Right atrium auricular region (tissue), 2 donors: ENCODE measurements at regions not wholly inside any gene's neighbourhood (a gene's known extent, or its start where the extent isn't known, plus 50 kb on each side); places are given as distances from the start of the nearest gene placed in this dataset.
A peak's percentile ranks its signal among the peaks of the same experiment; 100 is the strongest.

ENCODE experiments used
- DNase-seq: peaks from one replicate; pipeline ENCODE4 v3.0.0-alpha.2; 2019; ENCODE audit warnings: low spot score
- H3K27ac ChIP-seq, 2 donors: fragments of 200-600 bp; sonication (generic); 1 replicate in 1 of 2; 2 replicates in 1 of 2; pipeline ENCODE4 v1.5.1; 2016 to 2019
- H3K27me3 ChIP-seq, 2 donors: fragments of 200-600 bp; sonication (generic); one replicate each; pipeline versions ENCODE4 v1.5.1 to v1.6.0; 2017 to 2019
- H3K36me3 ChIP-seq: fragments of 200-600 bp; sonication (generic); one replicate; pipeline ENCODE4 v1.5.1; 2016
- H3K4me1 ChIP-seq, 2 donors: fragments of 200-600 bp; sonication (generic); one replicate each; pipeline versions ENCODE4 v1.5.1 to v1.6.0; 2017 to 2019
- H3K4me3 ChIP-seq, 2 donors: fragments of 200-600 bp; sonication (generic); 1 replicate in 1 of 2; 2 replicates in 1 of 2; pipeline ENCODE4 v1.5.1; 2017 to 2019; ENCODE audit warnings: mild to moderate bottlenecking in 1 of 2, moderate library complexity in 1 of 2
- H3K9me3 ChIP-seq, 2 donors: fragments of 200-600 bp; sonication (generic); one replicate each; pipeline ENCODE4 v1.5.1; 2019
- TF ChIP-seq, protein P1 (sequence below), 2 donors: fragments of 200-600 bp; sonication (generic); IDR thresholded peaks; one replicate each; pipeline ENCODE4 v1.5.1; 2019; ENCODE audit warnings: antibody characterized with exemption in 2 of 2

DNA sequence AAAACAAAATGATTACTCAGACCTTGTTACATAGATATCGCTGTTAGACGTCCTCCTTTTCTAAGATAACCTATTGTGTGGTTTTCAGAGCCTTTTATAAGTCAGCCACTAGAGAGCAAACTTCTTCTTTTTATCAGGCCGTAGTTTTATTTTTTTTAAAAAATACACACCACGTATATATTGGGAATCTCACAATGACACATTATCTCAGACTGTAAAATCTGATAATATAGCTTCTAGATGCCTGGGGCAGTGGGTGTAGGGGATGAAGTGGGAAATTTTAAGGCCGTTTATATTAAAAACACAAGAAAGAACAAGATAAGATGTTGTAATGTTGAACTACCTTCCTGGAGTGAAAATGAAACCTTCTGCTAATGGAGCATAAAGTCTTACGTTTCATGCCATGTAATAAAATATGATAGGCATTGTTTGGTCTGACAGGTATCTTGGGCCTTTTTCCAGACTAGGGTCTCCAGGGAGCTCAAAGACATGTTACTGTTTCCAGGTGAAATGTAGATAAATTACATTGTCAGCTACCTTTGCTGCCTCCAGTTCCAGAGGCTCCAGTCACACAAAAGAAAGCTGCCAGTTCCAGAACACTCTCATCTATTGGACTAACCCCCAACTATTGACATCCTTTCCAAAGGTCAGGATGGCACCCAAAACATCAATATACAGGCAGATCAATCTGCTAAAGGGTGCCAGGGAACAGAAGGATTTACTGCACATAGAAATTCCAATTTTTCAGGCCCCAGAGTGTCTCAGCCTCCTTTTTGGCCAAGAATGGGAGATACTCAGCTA lies 130.2 kb upstream of the AKIRIN2 start:
- H3K27me3 ChIP-seq = no peaks in the 10 kb centered on the region
- DNase-seq = no peak
- H3K4me1 ChIP-seq = no peaks in the 10 kb centered on the region
- peak overlapping the region; percentile 23 to 29 for H3K4me3 ChIP-seq
- TF ChIP-seq, protein P1, sequence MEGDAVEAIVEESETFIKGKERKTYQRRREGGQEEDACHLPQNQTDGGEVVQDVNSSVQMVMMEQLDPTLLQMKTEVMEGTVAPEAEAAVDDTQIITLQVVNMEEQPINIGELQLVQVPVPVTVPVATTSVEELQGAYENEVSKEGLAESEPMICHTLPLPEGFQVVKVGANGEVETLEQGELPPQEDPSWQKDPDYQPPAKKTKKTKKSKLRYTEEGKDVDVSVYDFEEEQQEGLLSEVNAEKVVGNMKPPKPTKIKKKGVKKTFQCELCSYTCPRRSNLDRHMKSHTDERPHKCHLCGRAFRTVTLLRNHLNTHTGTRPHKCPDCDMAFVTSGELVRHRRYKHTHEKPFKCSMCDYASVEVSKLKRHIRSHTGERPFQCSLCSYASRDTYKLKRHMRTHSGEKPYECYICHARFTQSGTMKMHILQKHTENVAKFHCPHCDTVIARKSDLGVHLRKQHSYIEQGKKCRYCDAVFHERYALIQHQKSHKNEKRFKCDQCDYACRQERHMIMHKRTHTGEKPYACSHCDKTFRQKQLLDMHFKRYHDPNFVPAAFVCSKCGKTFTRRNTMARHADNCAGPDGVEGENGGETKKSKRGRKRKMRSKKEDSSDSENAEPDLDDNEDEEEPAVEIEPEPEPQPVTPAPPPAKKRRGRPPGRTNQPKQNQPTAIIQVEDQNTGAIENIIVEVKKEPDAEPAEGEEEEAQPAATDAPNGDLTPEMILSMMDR (IDR thresholded peaks at IDR 0.05) = peak in 1 of 2 donors; percentile 64
- no peak overlapping the region for H3K27ac ChIP-seq
- H3K9me3 ChIP-seq = no peaks in the 10 kb centered on the region
- H3K36me3 ChIP-seq = no peaks in the 10 kb centered on the region

DNA sequence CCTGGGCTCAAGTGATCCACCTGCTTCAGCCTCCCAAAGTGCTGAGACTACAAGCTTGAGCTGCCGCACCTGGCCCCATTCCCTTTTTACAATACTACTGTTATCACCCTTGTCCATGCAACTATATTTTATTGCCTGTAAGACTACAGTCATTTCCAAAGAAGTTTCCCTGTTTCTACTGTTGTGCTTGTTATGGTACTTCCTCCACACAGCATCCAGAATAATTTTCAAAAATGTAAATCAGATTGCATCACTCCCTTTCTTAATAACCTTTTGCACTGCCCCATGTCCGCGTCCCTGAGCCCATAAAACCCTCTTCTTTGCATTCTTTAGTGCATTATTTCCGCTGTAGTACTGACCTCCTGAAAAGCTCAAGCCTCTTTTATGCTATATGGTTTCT lies 128.9 kb upstream of the AKIRIN2 start:
- no peaks in the 10 kb centered on the region for H3K36me3 ChIP-seq
- no peaks in the 10 kb centered on the region for H3K9me3 ChIP-seq
- TF ChIP-seq, protein P1 (IDR thresholded peaks at IDR 0.05) = no peak
- H3K27me3 ChIP-seq = no peaks in the 10 kb centered on the region
- DNase-seq = no peak
- no peak overlapping the region for H3K27ac ChIP-seq
- H3K4me1 ChIP-seq = no peaks in the 10 kb centered on the region
- no peak overlapping the region for H3K4me3 ChIP-seq

DNA sequence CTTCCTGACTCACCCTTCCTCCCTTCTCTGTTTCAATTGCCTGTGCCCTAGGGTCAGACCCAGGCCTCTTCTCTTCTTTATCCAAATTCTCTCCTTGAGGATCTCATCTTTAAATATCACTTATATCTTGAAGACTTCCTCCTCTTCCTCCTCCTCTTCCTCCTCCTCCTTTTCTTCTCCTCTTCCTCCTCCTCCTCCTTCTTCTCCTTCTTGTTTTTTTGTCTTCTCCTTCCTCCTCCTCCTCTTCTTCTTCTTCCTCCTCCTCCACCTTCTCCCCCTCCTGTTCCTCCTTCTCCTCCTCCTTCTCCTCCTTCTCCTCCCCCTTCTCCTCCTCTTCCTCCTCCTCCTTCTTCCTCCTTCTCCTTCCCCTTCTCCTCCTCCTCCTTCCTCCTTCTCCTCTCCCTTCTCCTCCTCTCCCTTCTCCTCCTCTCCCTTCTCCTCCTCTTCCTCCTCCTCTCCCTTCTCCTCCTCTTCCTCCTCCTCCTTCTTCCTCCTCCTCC lies 127.6 kb upstream of the AKIRIN2 start:
- no peaks in the 10 kb centered on the region for H3K27me3 ChIP-seq
- DNase-seq = no peak
- H3K4me1 ChIP-seq = no peaks in the 10 kb centered on the region
- no peak overlapping the region for H3K4me3 ChIP-seq
- no peaks in the 10 kb centered on the region for H3K36me3 ChIP-seq
- H3K9me3 ChIP-seq = no peaks in the 10 kb centered on the region
- TF ChIP-seq, protein P1 (IDR thresholded peaks at IDR 0.05) = no peak
- H3K27ac ChIP-seq = no peak overlapping the region

DNA sequence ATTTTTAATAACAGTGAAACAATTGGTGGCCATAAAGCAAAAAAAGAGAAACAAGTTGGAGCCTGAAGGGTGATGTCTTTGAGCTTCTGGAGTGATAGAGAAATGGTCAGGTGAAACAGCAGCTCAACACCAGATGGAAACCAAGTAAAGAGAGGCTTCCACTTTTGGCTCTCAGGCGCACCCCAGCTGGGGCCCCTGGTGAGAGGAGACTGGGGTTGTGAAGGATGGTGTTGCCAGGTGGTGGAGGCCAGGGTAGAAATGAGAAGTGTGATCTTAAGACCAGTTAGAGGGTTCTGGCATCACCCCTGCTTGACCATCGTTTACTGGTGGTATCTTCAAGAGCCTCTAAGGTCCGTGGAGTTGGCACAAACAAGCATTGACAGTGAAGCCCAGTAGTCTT lies 126.0 kb upstream of the AKIRIN2 start:
- TF ChIP-seq, protein P1 (IDR thresholded peaks at IDR 0.05) = no peak
- no peak overlapping the region for H3K4me3 ChIP-seq
- no peaks in the 10 kb centered on the region for H3K4me1 ChIP-seq
- H3K9me3 ChIP-seq = no peaks in the 10 kb centered on the region
- DNase-seq = no peak
- no peaks in the 10 kb centered on the region for H3K36me3 ChIP-seq
- no peaks in the 10 kb centered on the region for H3K27me3 ChIP-seq
- H3K27ac ChIP-seq = no peak overlapping the region

DNA sequence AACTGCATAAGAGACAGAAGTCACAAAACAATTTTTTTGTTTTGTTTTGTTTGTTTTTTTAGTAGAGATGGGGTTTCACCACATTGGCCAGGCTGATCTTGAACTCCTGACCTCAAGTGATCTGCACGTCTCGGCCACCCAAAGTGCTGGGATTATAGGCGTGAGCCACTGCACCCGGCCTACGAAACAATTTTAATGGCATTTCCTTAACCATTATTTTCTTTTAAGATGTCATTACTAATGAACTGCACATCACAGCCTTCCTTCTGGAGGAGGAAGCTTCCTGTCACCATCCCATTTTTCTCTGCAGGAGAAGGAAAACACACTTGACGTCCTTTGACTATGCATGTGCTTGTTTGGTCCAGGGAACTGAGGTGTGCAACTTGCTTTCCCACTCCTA lies 125.3 kb upstream of the AKIRIN2 start:
- Histone ChIP-seq H3K4me3 (no peak overlapping the region), H3K9me3 (no peaks in the 10 kb centered on the region), H3K27me3 (no peaks in the 10 kb centered on the region), H3K4me1 (no peaks in the 10 kb centered on the region), H3K36me3 (no peaks in the 10 kb centered on the region), H3K27ac (no peak overlapping the region)
- TF ChIP-seq, protein P1 (IDR thresholded peaks at IDR 0.05) = no peak
- no peak for DNase-seq

DNA sequence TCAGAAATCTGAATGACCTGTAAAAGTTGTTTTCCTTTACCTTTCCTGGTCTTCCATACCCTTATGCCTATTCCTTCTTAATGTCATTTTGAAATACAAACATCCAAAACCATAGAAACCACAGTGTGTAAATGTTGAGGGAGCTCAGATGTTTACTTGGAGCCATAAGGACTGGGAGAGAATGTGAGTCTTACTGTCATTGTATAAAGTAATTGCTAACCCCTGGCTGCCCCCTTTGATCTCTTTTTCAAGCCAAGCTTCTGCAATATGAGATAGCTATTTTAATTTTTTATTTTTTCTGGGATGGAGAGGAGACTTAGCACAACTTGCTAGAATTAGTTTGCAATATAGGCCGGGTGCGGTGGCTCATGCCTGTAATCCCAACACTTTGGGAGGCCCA lies 124.4 kb upstream of the AKIRIN2 start:
- Histone ChIP-seq H3K36me3 (no peaks in the 10 kb centered on the region), H3K4me3 (no peak overlapping the region), H3K27me3 (no peaks in the 10 kb centered on the region), H3K9me3 (no peaks in the 10 kb centered on the region), H3K4me1 (no peaks in the 10 kb centered on the region), H3K27ac (no peak overlapping the region)
- TF ChIP-seq, protein P1 (IDR thresholded peaks at IDR 0.05) = no peak
- DNase-seq = no peak
